ENCODE measurements at regions not wholly inside any gene's neighbourhood (a gene's known extent, or its start where the extent isn't known, plus 50 kb on each side); places are given as distances from the start of the nearest gene placed in this dataset.

DNA sequence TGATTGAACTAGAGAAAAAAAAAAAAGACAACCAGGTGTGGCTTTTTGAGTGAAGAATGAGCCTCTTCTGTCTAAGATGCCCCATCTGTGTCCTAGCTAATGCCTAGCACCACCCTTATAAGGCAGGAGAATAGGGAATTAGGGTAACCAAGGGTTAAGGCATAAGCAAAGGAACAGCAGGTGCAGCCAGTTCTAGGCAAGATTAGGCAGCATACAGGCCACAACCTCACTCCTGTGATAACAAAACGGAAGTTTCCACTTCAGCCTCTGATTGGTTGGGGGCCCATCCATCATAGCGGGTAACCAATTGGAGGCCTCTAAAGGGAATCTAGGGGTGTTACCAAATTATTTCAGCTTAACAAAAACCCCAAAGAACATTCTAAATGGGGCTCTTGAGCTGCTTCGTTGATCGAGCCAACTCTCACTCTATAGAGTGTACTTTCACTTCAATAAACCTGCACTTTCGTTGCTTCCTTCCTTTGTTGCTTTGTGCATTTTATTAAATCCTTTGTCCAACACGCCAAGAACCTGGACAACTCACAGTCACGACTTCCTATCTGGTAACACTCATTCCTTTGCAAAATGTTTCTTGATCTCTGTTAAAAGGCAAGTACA lies 61.9 kb upstream of the TAGAP start:
- CTCF ChIA-PET, result interaction anchor here (1.0 to 9.3 kb wide), 16 partner anchors 12 to 415 kb away, joined by 3 to 410 read pairs (median 4); partner anchors contain the start of genes RSPH3 and TAGAP
- H3K36me3 Mint-ChIP-seq (ENCODE audit: low read depth), result no peaks in the 10 kb centered on the region
- peaks cover 68% of the 10 kb centered on the region for H3K4me1 Mint-ChIP-seq
- POLR2A ChIA-PET, result interaction anchor here (0.9 to 10.5 kb wide), 23 partner anchors 8 to 334 kb away, joined by 3 to 239 read pairs (median 4); partner anchors contain the start of genes RSPH3 and TAGAP
- H3K27me3 Mint-ChIP-seq, result no peaks in the 10 kb centered on the region
- H3K4me3 Mint-ChIP-seq, result peak overlapping the region; percentile 58
- peak; percentile 95 for DNase-seq
- H3K27ac Mint-ChIP-seq, result peak overlapping the region; percentile 88
- H3K9me3 Mint-ChIP-seq, result no peaks in the 10 kb centered on the region

DNA sequence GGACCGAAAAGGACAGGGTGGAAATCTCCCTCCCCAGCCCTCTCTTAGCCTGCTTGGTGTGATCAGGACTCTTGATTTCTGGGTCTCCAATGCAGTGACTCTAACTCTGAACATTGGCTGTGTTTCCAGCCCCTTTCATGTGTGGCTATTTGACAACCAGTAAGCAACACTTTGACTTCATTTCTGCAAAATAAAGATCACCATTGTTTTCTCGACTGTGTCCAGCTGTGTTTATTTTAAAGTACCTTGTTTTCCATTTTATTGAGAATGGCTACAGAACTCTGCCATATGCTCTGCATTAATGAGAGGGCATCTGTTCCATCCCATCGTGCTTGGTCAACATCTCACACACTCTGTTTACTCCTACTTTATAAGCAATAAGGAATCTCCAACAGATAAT lies 60.9 kb upstream of the TAGAP start:
- POLR2A ChIA-PET, result interaction anchor here (2.2 to 10.5 kb wide), 3 partner anchors 11 to 64 kb away, joined by 10 to 239 read pairs (median 29); partner anchors contain the start of gene TAGAP

DNA sequence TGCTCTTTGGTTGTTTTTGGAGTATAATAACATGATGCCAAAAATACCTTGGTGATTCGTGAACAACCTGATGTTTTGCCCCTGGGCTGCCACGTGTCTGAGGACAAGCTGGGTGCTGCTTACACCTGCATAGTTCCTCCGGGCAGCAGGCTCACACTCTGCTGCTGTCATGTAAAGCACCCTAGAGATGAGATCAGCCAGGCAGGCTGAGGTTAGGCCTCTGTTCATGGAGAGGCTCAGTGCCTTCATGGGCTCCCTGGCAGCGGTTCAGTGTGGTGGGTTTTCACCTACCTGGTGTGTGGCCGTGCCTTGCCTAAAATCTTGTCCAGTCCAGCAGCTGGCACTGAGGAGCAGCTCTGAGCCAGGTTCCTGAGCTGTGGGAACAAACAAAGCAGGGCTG lies 60.1 kb upstream of the TAGAP start:
- POLR2A ChIA-PET, result interaction anchor here (1.6 to 10.5 kb wide), 4 partner anchors 41 to 105 kb away, joined by 5 to 239 read pairs (median 28); partner anchors contain the start of genes RSPH3 and TAGAP
- no peaks in the 10 kb centered on the region for H3K36me3 Mint-ChIP-seq (ENCODE audit: low read depth)
- no peak overlapping the region for H3K4me3 Mint-ChIP-seq
- H3K9me3 Mint-ChIP-seq, result no peaks in the 10 kb centered on the region
- H3K27me3 Mint-ChIP-seq, result no peaks in the 10 kb centered on the region
- H3K27ac Mint-ChIP-seq, result peak overlapping the region; percentile 15
- H3K4me1 Mint-ChIP-seq, result peaks cover 66% of the 10 kb centered on the region
- no peak for DNase-seq
- CTCF ChIA-PET, result interaction anchor here (0.8 to 9.3 kb wide), 15 partner anchors 8 to 453 kb away, joined by 3 to 410 read pairs (median 10); partner anchors contain the start of genes RSPH3 and TAGAP

More for the DNA sequence above, 60.9 kb upstream of the TAGAP start:
- H3K9me3 Mint-ChIP-seq, result no peaks in the 10 kb centered on the region
- H3K27me3 Mint-ChIP-seq, result no peaks in the 10 kb centered on the region
- H3K4me3 Mint-ChIP-seq, result no peak overlapping the region
- peaks cover 66% of the 10 kb centered on the region for H3K4me1 Mint-ChIP-seq
- H3K36me3 Mint-ChIP-seq (ENCODE audit: low read depth), result no peaks in the 10 kb centered on the region
- no peak for DNase-seq
- CTCF ChIA-PET, result interaction anchor here (2.3 to 9.3 kb wide), 6 partner anchors 11 to 99 kb away, joined by 15 to 410 read pairs (median 34); partner anchors contain the start of genes RSPH3 and TAGAP
- H3K27ac Mint-ChIP-seq, result no peak overlapping the region

DNA sequence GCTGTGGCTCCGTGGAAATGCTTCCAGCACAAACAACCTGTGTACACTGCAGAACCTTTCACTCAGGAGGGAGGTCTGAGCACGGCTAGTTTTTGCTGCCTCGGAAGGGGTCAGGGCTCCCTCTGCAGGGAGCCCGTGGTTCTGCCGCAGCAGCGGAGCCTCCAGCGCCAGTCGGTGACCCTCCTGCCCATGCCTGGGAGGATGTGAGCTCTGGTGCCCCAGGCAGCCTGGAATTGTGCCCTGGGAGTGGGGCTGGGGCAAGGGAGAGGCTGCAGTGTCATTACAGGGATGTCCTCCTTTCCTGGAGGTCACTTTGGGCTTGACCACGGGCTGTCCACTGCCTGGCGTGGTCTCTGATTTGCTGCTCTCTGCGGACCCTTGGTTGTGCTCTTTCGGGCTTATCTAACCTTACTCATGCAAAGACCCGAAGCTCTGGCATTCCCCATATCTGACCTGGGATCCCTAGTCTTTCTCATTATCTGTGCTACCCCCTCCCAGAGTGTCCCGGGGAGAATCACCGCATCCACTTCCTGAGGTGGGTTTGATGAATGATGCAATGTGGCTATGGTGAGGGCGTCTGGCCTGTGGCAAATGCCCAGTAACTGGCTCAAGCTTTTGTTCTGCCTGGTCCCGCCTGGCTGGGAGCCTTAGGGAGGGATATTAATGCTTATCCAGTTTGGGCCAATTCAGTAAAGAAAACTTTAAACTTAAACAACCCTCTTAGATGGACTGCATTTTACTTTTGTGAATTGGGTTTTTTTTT lies 59.6 kb upstream of the TAGAP start:
- CTCF ChIA-PET, result interaction anchor here (0.6 to 9.3 kb wide), 23 partner anchors 8 to 623 kb away, joined by 3 to 410 read pairs (median 5); partner anchors contain the start of genes RSPH3, TAGAP and WTAP
- no peaks in the 10 kb centered on the region for H3K9me3 Mint-ChIP-seq
- H3K27me3 Mint-ChIP-seq, result no peaks in the 10 kb centered on the region
- H3K4me1 Mint-ChIP-seq, result peaks cover 64% of the 10 kb centered on the region
- no peaks in the 10 kb centered on the region for H3K36me3 Mint-ChIP-seq (ENCODE audit: low read depth)
- POLR2A ChIA-PET, result interaction anchor here (0.8 to 10.5 kb wide), 8 partner anchors 10 to 104 kb away, joined by 3 to 239 read pairs (median 4); partner anchors contain the start of genes RSPH3 and TAGAP
- peak overlapping the region; percentile 22 for H3K27ac Mint-ChIP-seq
- DNase-seq, result peak; percentile 84
- no peak overlapping the region for H3K4me3 Mint-ChIP-seq

DNA sequence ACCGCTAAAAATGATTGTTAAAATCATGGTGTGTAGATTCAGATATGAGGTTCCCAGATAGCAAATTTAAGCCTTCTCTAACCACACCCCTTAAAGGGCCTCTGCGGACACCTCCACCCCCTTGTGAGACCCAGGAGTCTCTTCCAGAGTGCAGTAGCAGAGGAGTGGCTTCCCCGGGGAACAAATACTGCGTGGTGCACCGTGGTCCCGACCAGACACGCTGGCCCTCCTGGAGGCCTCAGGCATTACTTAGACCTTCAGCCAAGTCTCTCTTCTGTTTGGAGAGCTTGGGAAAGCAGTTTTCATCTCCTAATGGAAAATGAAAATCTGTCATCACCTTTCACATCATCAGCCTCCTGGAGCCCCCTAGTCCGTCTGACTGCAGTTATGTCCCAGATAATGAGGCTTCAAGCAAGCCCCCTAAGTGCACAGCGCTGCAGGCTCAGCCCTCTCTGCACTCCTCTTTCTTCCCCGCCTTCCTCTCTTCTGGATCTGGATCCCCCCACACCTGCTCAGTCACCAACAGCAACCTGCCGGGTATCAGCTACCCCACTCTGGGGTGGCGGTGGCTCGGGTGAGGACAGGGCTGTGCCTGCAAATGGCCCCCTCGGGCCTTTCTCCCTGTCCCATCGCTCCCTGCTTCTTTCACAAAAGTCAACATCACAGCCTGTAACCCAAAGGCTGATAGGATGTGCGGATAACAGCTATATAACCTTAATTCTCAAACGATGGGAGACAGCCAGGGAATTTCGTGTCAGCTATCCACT lies 58.8 kb upstream of the TAGAP start:
- ChIA-PET POLR2A (interaction anchor here (0.8 to 10.5 kb wide), 8 partner anchors 9 to 103 kb away, joined by 3 to 239 read pairs (median 4); partner anchors contain the start of genes RSPH3 and TAGAP), CTCF (interaction anchor here (0.6 to 9.3 kb wide), 18 partner anchors 9 to 623 kb away, joined by 3 to 410 read pairs (median 6); partner anchors contain the start of genes RSPH3, TAGAP and WTAP)

DNA sequence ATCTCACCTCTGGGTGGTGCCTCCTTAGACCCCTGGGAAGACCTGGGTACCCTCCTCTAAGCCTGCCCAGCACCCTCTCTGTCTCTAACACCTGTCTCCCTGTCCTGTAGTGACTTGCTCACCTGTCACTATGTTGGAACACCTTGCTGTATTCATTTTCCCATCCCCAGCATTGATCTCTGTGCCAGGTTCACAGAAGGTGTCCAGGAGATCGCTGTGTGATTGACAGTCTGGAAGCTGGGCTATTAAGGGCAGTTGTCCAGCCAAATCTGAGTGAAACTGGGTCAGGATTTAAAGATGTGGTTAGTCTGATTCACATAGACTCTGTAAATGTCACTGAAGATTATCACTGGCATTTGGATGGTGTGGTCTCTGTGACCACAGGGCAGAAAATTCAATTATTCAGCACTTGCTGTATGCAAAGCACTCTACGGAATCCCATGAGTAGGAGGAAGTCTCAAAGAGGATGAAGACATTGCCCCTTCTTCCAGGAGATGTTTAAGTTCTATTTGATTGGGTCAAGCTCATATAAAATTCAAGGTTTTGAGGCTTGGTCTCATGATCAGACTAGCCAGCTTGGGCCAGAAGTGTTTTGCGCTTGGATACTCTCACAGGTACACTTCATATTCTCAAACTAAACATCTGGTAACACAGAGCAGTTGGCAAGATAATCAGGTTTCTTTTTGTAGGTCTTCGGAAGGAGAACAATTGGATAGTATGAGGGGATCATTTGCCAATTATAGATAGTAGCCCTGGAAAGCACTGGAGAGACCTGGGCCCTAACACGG lies 57.8 kb upstream of the TAGAP start:
- POLR2A ChIA-PET, result interaction anchor here (2.8 to 10.5 kb wide), 3 partner anchors 39 to 93 kb away, joined by 27 to 239 read pairs (median 29); partner anchors contain the start of gene TAGAP
- DNase-seq, result no peak
- no peaks in the 10 kb centered on the region for H3K9me3 Mint-ChIP-seq
- peaks cover 2% of the 10 kb centered on the region for H3K36me3 Mint-ChIP-seq (ENCODE audit: low read depth)
- CTCF ChIA-PET, result interaction anchor here (2.1 to 9.3 kb wide), 4 partner anchors 44 to 95 kb away, joined by 10 to 410 read pairs (median 87); partner anchors contain the start of genes RSPH3 and TAGAP
- H3K27me3 Mint-ChIP-seq, result no peaks in the 10 kb centered on the region
- H3K27ac Mint-ChIP-seq, result no peak overlapping the region
- no peak overlapping the region for H3K4me3 Mint-ChIP-seq
- H3K4me1 Mint-ChIP-seq, result peaks cover 63% of the 10 kb centered on the region

More for the DNA sequence above, 58.8 kb upstream of the TAGAP start:
- Mint-ChIP-seq H3K27me3 (no peaks in the 10 kb centered on the region), H3K27ac (peak overlapping the region; percentile 22), H3K36me3 (ENCODE audit: low read depth) (peaks cover under 1% of the 10 kb centered on the region), H3K4me3 (no peak overlapping the region), H3K4me1 (peaks cover 66% of the 10 kb centered on the region), H3K9me3 (no peaks in the 10 kb centered on the region)
- no peak for DNase-seq

DNA sequence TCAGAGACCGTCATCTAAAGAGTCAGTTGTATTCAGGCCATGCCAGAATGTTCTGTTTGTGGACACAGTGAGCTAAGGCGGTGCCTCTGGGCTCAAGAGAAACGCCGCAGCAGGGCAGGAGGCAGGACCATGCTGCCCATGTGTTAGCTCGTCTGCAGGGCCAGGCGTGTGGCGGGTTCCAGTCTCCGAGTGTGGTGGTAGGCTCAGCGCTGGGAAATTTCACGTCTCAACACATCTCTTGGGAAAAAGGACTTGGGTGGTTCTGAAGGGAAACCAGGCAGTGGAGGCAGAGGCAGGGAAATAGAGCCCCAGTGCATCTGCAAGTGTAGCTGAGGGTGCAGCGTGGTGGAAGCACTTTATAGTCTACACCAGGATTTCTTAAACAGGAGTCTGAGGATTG lies 56.9 kb upstream of the TAGAP start:
- no peak for DNase-seq
- ChIA-PET POLR2A (interaction anchor here (5.8 to 10.5 kb wide), 2 partner anchors 38 to 60 kb away, joined by 29 to 239 read pairs; partner anchors contain the start of gene TAGAP), CTCF (interaction anchor here (1.3 to 8.1 kb wide), 2 partner anchors 61 to 93 kb away, joined by 6 to 163 read pairs; partner anchors contain the start of gene TAGAP)
- H3K27ac Mint-ChIP-seq, result peak overlapping the region; percentile 7
- no peaks in the 10 kb centered on the region for H3K9me3 Mint-ChIP-seq
- no peak overlapping the region for H3K4me3 Mint-ChIP-seq
- peaks cover 2% of the 10 kb centered on the region for H3K36me3 Mint-ChIP-seq (ENCODE audit: low read depth)
- H3K27me3 Mint-ChIP-seq, result no peaks in the 10 kb centered on the region
- H3K4me1 Mint-ChIP-seq, result peaks cover 59% of the 10 kb centered on the region

DNA sequence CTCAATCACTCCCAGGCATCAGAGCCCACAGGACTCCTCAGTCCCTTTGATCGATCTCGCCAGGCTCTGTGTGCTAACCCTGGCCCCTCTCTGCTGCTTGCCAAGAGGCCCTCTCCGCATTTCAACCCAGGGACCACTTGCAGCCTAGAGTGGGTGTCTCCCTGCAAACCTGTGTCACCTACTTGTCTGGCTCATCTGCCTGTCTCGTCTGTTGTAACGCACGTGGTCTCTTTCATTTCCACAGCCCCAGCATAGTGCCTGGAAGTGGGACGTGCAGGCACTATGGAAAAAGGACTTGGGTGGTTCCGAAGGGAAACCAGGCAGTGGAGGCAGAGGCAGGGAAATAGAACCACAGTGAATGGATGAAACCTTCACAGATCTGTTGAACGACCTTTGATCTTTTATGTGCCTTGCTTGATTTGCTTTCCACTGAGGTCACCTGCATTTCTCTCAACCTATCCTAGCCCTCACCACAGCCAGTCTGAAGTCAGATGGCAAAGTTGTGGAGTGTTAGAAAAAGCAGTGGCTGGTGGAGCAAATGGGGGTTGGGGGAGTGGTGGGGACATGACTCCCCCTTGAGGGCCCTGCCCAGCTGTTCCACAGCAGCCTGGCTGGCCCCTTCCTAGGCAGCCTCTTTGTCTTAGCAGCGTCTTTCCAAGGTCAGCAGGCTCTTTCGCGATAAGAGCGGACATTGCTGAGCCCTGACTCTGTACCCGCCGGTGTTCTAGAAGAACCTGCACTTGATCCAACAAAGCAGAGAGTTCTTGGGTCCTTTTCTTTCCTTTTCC lies 55.8 kb upstream of the TAGAP start:
- Mint-ChIP-seq H3K9me3 (no peaks in the 10 kb centered on the region), H3K4me1 (peaks cover 52% of the 10 kb centered on the region), H3K4me3 (no peak overlapping the region), H3K27me3 (no peaks in the 10 kb centered on the region), H3K27ac (peak overlapping the region; percentile 7), H3K36me3 (ENCODE audit: low read depth) (peaks cover 2% of the 10 kb centered on the region)
- POLR2A ChIA-PET, result interaction anchor here (1.8 to 5.8 kb wide), 3 partner anchors 37 to 82 kb away, joined by 5 to 35 read pairs (median 29); partner anchors contain the start of gene TAGAP
- CTCF ChIA-PET, result interaction anchor here (1.3 to 8.1 kb wide), 2 partner anchors 59 to 91 kb away, joined by 6 to 163 read pairs; partner anchors contain the start of gene TAGAP
- DNase-seq, result no peak

DNA sequence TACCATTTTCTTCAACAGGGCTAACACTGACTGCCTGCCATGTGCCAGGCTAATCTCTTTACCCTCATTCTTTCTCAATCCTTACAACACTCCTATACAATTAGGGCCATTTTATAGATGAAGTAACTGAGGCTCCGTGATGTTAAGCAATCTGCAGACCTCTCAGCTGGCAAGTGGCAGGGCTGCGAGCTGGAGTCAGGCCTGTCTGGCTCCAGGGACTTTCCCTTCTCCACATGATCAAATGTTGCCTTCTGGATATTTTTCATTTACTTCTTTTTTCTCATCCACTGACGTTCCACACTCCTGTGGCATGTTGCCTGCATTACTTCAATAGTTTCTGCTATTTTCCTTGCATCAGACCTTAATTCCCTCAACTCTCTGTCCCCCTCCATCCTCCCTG lies 55.2 kb upstream of the TAGAP start:
- no peak overlapping the region for H3K4me3 Mint-ChIP-seq
- no peak for DNase-seq
- CTCF ChIA-PET, result interaction anchor here (0.6 to 1.4 kb wide), 4 partner anchors 57 to 120 kb away, joined by 4 to 10 read pairs (median 4); no protein-coding TSS in a partner anchor

DNA sequence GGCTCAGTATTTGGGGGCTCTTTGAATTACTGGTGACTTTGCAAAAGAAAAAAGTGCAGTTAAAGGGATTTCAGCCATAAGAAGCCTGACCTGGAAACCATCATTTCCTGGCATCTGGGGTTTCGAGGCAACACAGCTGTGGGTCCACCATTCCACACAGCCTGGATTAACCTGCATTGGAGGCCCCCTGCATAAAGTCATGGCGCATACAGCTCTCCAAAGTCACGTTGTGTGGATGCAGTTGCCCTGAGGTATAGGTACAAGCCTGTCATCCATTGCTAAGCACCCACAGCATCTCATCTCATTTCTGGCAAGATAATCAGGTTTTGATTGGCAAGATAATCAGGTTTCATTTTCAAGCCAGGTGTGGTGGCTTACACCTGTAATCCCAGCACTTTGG lies 54.5 kb upstream of the TAGAP start:
- POLR2A ChIA-PET, result interaction anchor here (1.3 to 3.5 kb wide), 5 partner anchors 37 to 100 kb away, joined by 4 to 35 read pairs (median 5); partner anchors contain the start of genes RSPH3 and TAGAP
- peaks cover 2% of the 10 kb centered on the region for H3K36me3 Mint-ChIP-seq (ENCODE audit: low read depth)
- H3K4me3 Mint-ChIP-seq, result no peak overlapping the region
- DNase-seq, result no peak
- H3K27me3 Mint-ChIP-seq, result no peaks in the 10 kb centered on the region
- no peaks in the 10 kb centered on the region for H3K9me3 Mint-ChIP-seq
- H3K4me1 Mint-ChIP-seq, result peaks cover 56% of the 10 kb centered on the region
- H3K27ac Mint-ChIP-seq, result no peak overlapping the region
- CTCF ChIA-PET, result interaction anchor here (0.6 to 1.4 kb wide), 4 partner anchors 56 to 119 kb away, joined by 4 to 10 read pairs (median 4); no protein-coding TSS in a partner anchor

More for the DNA sequence above, 55.2 kb upstream of the TAGAP start:
- Mint-ChIP-seq H3K4me1 (peaks cover 56% of the 10 kb centered on the region), H3K27me3 (no peaks in the 10 kb centered on the region), H3K9me3 (no peaks in the 10 kb centered on the region), H3K36me3 (ENCODE audit: low read depth) (peaks cover 2% of the 10 kb centered on the region), H3K27ac (peak overlapping the region; percentile 7)
- POLR2A ChIA-PET, result interaction anchor here (1.7 to 3.5 kb wide), 4 partner anchors 37 to 91 kb away, joined by 5 to 35 read pairs (median 6); partner anchors contain the start of gene TAGAP
